ENCODE measurements at regions not wholly inside any gene's neighbourhood (a gene's known extent, or its start where the extent isn't known, plus 50 kb on each side); places are given as distances from the start of the nearest gene placed in this dataset.
"Not testable (repeated sequence)": the region's sequence is repeated elsewhere in the genome, so short reads cannot be mapped to it uniquely, and the experiment has no call there.

DNA sequence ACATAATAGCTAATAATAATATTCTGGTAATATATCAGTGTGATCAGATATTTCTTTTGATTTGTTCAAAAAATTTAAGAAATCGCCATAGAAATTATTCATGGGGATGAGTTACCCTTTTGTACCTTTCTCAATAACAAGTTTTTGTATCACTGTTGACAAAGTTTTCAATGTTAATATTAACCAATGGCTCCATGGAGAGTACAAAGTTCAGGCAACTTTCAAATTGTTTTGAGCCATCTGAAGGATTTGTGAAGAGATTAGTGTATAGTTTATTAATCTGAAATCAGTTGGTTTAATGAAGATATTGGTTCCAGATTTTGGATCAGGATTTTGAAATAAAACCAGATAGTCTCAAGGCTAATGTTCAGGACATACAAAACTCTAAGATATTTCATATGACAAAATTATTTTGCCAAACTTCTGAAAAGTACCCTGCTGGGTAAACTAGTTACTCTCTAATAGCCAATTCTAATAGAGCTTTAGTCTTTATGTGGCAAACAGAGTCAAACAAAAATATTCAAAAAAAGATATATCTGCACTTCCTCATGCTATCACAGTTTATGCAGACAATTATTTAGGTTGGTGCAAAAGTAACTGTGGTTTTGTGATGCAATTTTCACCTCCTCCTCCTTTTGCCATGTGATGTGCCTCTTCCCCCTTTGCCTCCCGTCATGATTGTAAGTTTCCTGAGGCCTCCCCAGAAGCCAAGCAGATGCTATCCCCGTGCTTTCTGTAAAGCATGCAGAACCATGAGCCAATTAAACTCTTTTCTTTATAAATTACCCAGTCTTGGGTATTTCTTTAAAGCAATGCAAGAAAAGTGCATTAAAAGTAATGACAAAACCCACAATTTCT is 1105.0 kb downstream of the PLA2G4A start:
- Mint-ChIP-seq H3K9me3 (no peaks in the 10 kb centered on the region), H3K36me3 (ENCODE audit: low read depth) (no peaks in the 10 kb centered on the region), H3K4me3 (no peak overlapping the region), H3K27ac (no peak overlapping the region), H3K27me3 (ENCODE audit: low read depth, poor library complexity) (no peaks in the 10 kb centered on the region), H3K4me1 (peaks cover 4% of the 10 kb centered on the region)
- DNase-seq, result no peak
- no peak for TF ChIP-seq CTCF (IDR thresholded peaks at IDR 0.05)

DNA sequence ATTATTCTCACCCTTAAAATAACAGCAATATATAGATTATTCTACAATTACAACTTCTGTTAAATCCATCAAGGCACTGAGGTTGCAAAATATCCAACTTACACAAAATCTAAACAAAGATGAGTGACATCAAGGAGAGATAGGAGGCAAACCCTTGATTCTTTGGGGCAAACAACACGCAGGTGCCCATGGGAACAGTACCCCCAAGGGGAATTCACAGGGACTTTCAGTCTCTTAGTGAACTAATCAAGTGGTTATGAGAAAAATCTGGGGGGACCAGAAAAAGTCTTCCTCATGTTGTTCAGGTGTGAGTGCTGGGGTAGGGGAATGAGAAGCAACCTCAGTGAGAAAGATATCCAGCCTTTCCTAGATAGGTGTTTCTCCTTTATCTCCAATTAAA is 1107.9 kb downstream of the PLA2G4A start:
- Mint-ChIP-seq H3K27me3 (ENCODE audit: low read depth, poor library complexity) (no peaks in the 10 kb centered on the region), H3K4me1 (peaks cover 4% of the 10 kb centered on the region), H3K9me3 (no peaks in the 10 kb centered on the region), H3K36me3 (ENCODE audit: low read depth) (no peaks in the 10 kb centered on the region), H3K27ac (no peak overlapping the region), H3K4me3 (no peak overlapping the region)
- DNase-seq, result no peak
- no peak for TF ChIP-seq CTCF (IDR thresholded peaks at IDR 0.05)

DNA sequence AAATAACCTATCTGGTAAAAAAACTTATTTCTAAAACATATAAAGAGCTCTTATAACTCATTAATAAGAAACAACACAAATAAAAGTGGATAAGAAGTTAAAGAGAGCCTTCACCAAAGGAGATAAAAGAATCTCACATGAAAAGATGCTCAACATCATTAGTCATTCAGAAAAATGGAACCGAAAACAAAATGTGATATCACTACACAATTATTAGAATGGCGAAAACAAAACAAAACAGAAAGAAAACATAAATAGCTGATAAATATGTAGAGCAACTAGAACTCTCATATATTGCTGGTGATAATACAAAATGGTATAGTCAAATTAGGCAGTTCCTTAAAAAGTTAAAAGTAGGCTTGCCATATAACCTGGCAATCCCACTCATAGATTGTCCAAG is 1109.3 kb downstream of the PLA2G4A start:
- no peaks in the 10 kb centered on the region for H3K9me3 Mint-ChIP-seq
- TF ChIP-seq CTCF (IDR thresholded peaks at IDR 0.05), result no peak
- H3K36me3 Mint-ChIP-seq (ENCODE audit: low read depth), result no peaks in the 10 kb centered on the region
- no peaks in the 10 kb centered on the region for H3K4me1 Mint-ChIP-seq
- peaks cover 3% of the 10 kb centered on the region for H3K27me3 Mint-ChIP-seq (ENCODE audit: low read depth, poor library complexity)
- no peak overlapping the region for H3K27ac Mint-ChIP-seq
- no peak for DNase-seq
- no peak overlapping the region for H3K4me3 Mint-ChIP-seq

- Mint-ChIP-seq H3K36me3 (ENCODE audit: low read depth) (no peaks in the 10 kb centered on the region), H3K27ac (no peak overlapping the region), H3K4me1 (no peaks in the 10 kb centered on the region), H3K4me3 (no peak overlapping the region), H3K9me3 (peaks cover 17% of the 10 kb centered on the region), H3K27me3 (ENCODE audit: low read depth, poor library complexity) (peaks cover 3% of the 10 kb centered on the region)
- DNase-seq, result no peak
- TF ChIP-seq CTCF (IDR thresholded peaks at IDR 0.05), result no peak
These were observed 1114.2 kb downstream of the PLA2G4A start for GRCh38 chr1:187942986-187943385.

GRCh38 chr1:187943606-187944403 is 1115.1 kb downstream of the PLA2G4A start:
- no peaks in the 10 kb centered on the region for H3K36me3 Mint-ChIP-seq (ENCODE audit: low read depth)
- peaks cover 23% of the 10 kb centered on the region for H3K9me3 Mint-ChIP-seq
- no peak overlapping the region for H3K4me3 Mint-ChIP-seq
- DNase-seq, result no peak
- no peaks in the 10 kb centered on the region for H3K4me1 Mint-ChIP-seq
- no peak for TF ChIP-seq CTCF (IDR thresholded peaks at IDR 0.05)
- H3K27ac Mint-ChIP-seq, result no peak overlapping the region
- peaks cover 3% of the 10 kb centered on the region for H3K27me3 Mint-ChIP-seq (ENCODE audit: low read depth, poor library complexity)

- H3K36me3 Mint-ChIP-seq (ENCODE audit: low read depth); H3K27me3 Mint-ChIP-seq (ENCODE audit: low read depth, poor library complexity); H3K27ac Mint-ChIP-seq; H3K4me3 Mint-ChIP-seq; H3K4me1 Mint-ChIP-seq; DNase-seq: not testable (repeated sequence)
- peaks cover 33% of the 10 kb centered on the region for H3K9me3 Mint-ChIP-seq
These were observed 1117.9 kb downstream of the PLA2G4A start for GRCh38 chr1:187946661-187947060.

Measured in nephron progenitor cell (in vitro differentiated cells).